Loucy (cell line): ENCODE measurements at regions not wholly inside any gene's neighbourhood (a gene's known extent, or its start where the extent isn't known, plus 50 kb on each side); places are given as distances from the start of the nearest gene placed in this dataset.

Source experiments
- EZH2phosphoT487 ChIP-seq: fragments of 200-600 bp; IDR thresholded peaks from 2 replicates; pipeline ENCODE4 v1.6.1; 2018; ENCODE audit warnings: antibody characterized with exemption, mild to moderate bottlenecking, moderate library complexity, borderline replicate concordance
- TF ChIP-seq, protein P1 (sequence below): fragments of 200-600 bp; sonication (generic); conservative IDR thresholded peaks from 2 replicates; pipeline ENCODE4 v1.5.1; 2014; ENCODE audit warnings: mild to moderate bottlenecking, antibody characterized with exemption, low read length

DNA sequence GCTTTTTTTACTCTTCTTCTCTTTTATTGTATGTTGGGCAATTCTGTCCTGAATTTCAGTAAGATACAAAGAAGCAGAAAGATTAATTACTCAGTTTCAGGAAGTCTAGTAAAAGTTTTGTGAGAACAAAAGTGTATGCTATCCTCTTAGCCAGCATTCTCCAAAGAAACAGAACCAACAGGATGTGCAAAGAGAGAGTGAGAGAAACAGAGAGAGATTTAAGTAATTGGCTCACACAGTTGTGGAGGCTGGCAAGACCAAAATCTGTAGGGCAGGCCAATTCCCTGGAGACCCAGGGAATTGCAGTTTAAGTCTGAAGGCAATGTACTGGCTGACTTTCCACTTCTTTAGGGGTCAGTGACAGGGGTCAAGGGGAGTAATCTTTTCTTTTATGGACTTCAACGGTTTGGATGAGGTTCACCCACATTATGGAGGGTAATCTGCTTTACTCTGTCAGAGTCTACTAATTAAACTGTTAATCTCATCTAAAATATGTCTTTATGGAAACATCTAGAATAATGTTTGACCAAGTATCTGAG lies 59.2 kb upstream of the SLC39A8 start:
- TF ChIP-seq, protein P1, sequence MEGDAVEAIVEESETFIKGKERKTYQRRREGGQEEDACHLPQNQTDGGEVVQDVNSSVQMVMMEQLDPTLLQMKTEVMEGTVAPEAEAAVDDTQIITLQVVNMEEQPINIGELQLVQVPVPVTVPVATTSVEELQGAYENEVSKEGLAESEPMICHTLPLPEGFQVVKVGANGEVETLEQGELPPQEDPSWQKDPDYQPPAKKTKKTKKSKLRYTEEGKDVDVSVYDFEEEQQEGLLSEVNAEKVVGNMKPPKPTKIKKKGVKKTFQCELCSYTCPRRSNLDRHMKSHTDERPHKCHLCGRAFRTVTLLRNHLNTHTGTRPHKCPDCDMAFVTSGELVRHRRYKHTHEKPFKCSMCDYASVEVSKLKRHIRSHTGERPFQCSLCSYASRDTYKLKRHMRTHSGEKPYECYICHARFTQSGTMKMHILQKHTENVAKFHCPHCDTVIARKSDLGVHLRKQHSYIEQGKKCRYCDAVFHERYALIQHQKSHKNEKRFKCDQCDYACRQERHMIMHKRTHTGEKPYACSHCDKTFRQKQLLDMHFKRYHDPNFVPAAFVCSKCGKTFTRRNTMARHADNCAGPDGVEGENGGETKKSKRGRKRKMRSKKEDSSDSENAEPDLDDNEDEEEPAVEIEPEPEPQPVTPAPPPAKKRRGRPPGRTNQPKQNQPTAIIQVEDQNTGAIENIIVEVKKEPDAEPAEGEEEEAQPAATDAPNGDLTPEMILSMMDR, result no peak
- TF ChIP-seq EZH2phosphoT487, result no peak
